ENCODE measurements at regions not wholly inside any gene's neighbourhood (a gene's known extent, or its start where the extent isn't known, plus 50 kb on each side); places are given as distances from the start of the nearest gene placed in this dataset.

GRCh38 chr9:81387360-81388106, 301.8 kb downstream of the TLE1 start:
- DNase-seq: no peak

DNA sequence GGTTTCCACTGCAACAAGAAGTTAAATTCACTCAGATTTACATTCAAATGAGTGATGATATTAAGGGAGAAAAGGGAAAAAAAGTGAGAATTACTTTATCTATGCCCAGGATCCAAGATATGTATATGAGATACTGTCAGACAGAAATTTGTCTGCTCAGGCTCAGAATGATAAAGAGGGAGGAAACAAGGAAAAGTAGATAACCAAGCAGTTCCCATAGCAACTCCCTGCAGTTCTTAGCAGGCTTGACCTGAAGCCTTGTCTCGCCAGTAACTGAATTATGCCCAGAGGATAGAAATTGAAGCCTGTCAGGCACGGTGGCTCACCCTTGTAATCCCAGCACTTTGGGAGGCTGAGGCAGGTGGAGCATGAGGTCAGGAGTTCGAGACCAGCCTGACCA, 304.4 kb downstream of the TLE1 start:
- no peak for DNase-seq

DNA sequence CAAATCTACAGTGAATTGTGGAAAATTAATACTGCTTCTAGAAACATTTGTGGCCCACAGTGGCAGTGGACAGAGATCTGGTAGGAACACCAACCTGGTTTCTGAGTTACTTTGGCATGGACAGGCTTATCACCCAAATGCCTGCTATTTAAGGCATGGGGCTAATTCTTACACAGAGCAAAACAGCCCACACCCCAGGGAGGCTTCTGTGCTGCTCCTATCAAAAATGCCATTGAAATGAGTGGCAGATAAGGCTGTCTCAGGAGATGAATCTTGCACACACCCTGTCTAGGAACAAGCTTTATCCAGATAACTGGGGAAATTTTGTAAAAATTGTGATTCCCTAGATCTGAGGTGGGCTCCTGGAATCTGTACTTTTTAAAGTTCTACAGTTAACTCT, 307.1 kb downstream of the TLE1 start:
- no peak for DNase-seq

GRCh38 chr9:81381694-81382093, 307.7 kb downstream of the TLE1 start:
- no peak for DNase-seq

DNA sequence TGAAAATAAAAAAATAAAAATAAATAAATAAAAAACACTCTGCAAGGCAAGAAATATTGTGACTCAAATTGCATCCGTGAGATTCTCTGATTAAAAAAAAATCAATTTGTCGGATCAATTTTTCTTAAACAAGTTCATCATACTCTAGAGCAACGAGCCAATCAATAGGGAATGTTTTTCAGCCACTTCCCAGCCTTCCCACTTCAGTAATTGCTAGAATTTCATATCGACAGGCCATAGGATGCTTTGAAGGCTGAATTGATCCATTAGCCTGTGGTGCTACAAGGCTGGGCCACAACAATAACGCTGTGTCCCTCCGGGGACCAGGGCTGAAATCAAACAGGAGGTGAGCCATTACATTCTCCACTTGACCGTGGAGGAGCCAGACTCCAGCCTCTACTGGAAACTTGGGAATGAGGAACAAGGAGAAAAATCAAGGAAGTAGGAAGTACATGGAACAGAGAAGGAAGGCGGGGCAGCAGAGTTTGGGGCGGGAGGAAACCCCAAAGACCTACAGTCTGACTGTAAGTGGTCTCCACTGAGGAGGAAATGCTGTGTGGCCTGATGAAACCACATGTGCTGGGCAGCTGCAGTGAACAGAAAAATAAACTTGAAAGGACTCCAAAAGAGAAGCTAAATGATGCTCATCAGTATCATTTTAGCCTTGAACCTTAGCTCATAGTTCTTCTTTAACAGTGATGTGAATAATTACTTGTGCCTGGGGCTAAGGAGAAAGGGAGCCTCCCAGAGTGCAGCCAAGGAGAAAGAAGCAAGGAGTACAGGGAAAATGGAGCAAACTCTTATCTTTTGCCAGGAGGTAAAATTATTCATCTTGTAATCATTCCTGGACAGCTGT, 308.6 kb downstream of the TLE1 start:
- DNase-seq: no peak

GRCh38 chr9:81379655-81380054, 309.7 kb downstream of the TLE1 start:
- DNase-seq: no peak

GRCh38 chr9:81377921-81378320, 311.4 kb downstream of the TLE1 start:
- DNase-seq: no peak

DNA sequence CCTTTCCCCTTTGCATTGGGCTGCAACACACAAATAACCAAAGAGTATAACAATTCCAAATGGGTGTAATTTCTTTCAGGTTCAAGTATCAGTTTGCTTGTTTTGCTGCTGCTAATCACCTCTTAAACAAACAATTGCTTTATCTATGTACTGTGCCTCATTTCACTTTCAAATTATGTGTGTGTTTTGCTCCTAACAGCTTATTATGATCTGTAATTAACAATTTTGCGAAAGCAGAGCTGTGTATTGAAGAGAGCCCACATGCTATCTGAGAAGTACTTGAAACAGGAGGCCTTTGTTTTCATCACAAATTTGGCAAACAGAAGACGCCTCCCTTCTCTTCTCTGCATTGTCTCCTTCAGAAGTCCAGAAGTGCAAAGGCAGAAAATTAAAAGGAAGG, 312.0 kb downstream of the TLE1 start:
- no peak for DNase-seq

GRCh38 chr9:81375187-81376100, 313.9 kb downstream of the TLE1 start:
- DNase-seq: no peak

GRCh38 chr9:81374459-81375186, 314.7 kb downstream of the TLE1 start:
- DNase-seq: no peak

GRCh38 chr9:81373294-81373693, 316.1 kb downstream of the TLE1 start:
- no peak for DNase-seq

DNA sequence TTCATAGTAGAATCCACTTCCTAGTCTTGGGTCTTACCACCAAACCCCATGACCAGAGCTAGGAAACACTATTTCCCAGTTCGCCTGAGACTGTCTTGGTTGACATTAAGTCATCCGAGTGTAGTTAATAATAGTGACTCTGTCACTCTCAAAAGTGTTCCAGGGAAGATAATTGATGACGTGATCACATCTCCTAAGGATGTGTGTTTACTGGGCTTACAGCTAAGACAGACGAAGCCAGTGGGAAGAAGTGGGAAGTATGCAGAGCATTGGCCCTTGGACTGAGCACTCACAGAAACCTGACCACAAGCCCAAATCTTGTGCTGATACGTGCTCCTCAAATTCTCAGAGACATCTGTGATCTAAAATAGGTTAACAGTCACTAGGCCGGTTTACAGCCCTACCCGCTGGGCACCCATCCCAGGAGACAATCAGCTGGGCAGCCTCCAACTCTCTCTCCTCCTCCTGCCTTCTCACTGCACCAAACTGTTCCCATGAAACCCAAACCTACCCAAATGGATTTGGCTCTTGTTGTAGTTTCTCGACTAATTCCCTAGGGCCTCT, 316.6 kb downstream of the TLE1 start:
- no peak for DNase-seq

- DNase-seq: no peak
Observed at GRCh38 chr9:81371824-81372223, 317.5 kb downstream of the TLE1 start.

GRCh38 chr9:81370650-81371049, 318.7 kb downstream of the TLE1 start:
- DNase-seq: no peak

GRCh38 chr9:81370096-81370495, 319.3 kb downstream of the TLE1 start:
- no peak for DNase-seq

DNA sequence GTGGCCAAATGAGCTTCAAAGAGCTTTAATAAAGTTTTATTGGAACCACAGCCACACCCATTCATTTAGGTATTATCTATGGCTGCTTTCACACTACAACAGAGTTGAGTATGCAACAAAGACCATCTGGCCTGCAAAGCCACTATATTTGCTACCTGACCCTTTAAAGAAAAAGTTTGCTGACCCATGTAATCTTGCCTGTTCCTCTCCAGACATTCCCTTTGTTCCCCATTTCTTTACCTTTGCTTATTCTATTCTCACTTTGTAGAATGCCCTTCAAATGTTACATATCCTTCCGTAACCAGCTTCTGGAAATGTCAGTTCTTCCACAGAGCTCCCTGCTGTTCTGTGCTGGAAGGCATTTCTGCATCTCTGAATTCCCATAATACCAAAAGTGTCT, 320.2 kb downstream of the TLE1 start:
- no peak for DNase-seq

DNA sequence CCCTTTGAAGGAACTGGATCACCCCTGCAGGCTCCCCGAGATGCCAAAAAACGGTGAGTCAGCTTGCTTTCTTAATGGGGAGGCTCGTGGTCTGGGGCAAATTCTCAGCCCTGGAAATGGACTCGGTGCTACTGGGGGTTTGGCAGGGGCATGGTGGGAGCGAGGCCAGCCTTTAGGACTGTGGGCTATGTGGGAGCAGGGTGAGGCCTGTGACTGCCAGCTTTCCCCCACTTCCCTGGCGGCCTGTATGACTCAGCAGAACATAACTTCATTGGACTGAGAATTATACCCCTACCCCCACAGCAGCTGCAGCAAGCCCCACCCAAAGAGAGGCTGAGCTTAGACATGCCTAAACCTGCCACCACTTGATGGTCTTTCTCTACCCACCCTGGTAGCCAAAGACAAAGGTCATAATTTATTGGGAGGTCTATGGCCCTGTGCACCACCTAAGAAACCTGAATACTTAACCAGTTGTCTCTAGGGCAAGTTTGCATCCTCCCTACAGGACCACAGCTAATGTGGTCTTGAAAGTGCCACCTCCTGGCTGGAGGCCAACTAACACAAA, 325.3 kb downstream of the TLE1 start:
- no peak for DNase-seq

- DNase-seq: no peak
Observed at GRCh38 chr9:81361296-81361695, 328.1 kb downstream of the TLE1 start.

GRCh38 chr9:81351166-81351565, 338.2 kb downstream of the TLE1 start:
- no peak for DNase-seq

GRCh38 chr9:81344366-81344765, 345.0 kb downstream of the TLE1 start:
- no peak for DNase-seq

GRCh38 chr9:81335879-81336421, 353.4 kb downstream of the TLE1 start:
- DNase-seq: no peak

DNA sequence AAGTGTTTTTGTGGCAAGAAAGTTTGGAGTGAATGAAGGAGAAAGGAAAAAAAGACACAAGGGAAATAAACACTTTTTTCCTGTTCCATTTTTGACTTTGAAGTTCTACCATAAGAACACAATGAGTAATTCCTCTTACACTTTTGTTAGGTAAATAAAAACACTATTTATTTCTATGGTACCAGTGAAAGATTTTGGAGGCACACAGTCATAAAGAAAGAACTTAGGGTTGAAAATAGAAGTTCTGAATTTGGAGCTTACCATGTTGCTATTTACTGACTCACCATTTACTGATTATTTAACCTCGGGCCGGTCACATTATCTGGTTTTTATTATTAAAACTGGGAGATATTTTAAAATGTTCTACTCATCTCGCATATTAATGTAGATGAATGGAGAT, 367.8 kb downstream of the TLE1 start:
- DNase-seq: no peak
